ENCODE measurements at regions not wholly inside any gene's neighbourhood (a gene's known extent, or its start where the extent isn't known, plus 50 kb on each side); places are given as distances from the start of the nearest gene placed in this dataset.

DNA sequence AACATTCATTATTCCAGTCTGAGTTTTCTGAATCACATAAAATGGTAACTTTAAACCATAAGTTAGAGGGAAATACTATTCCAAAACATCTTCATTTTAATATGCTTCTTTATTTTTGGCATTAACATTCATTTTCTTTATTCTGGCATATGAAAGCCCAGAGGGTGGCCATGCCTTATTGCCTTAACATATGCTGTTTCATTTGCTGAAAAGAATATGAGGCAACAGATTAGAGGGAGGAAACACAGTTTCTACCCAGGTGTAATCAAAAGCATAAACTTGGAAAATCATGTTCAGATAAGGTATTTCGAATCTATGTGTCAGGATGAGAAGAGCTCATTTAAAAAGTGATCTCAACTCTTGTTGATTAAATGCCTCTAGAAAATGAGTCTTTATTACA is 379.9 kb upstream of the DSEL start:
- TF ChIP-seq, protein P1, sequence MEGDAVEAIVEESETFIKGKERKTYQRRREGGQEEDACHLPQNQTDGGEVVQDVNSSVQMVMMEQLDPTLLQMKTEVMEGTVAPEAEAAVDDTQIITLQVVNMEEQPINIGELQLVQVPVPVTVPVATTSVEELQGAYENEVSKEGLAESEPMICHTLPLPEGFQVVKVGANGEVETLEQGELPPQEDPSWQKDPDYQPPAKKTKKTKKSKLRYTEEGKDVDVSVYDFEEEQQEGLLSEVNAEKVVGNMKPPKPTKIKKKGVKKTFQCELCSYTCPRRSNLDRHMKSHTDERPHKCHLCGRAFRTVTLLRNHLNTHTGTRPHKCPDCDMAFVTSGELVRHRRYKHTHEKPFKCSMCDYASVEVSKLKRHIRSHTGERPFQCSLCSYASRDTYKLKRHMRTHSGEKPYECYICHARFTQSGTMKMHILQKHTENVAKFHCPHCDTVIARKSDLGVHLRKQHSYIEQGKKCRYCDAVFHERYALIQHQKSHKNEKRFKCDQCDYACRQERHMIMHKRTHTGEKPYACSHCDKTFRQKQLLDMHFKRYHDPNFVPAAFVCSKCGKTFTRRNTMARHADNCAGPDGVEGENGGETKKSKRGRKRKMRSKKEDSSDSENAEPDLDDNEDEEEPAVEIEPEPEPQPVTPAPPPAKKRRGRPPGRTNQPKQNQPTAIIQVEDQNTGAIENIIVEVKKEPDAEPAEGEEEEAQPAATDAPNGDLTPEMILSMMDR (IDR thresholded peaks at IDR 0.05), result no peak
- TF ChIP-seq POLR2AphosphoS5 (IDR thresholded peaks at IDR 0.05), result no peak
- no peak for TF ChIP-seq POLR2A (IDR thresholded peaks at IDR 0.05)
